Stomach smooth muscle (tissue), 2 donors: ENCODE measurements at regions not wholly inside any gene's neighbourhood (a gene's known extent, or its start where the extent isn't known, plus 50 kb on each side); places are given as distances from the start of the nearest gene placed in this dataset.

Source experiments
- H3K27ac ChIP-seq: one replicate; pipeline ENCODE4 v1.7.0; 2013; ENCODE audit warnings: mild to moderate bottlenecking, low read length, inconsistent platforms
- H3K27me3 ChIP-seq, 2 donors: one replicate each; pipeline ENCODE4 v1.7.0; 2013; ENCODE audit warnings: low read length in 2 of 2; ENCODE audit not compliant: insufficient read depth in 2 of 2, control insufficient read depth in 1 of 2
- H3K36me3 ChIP-seq, 2 donors: one replicate each; pipeline ENCODE4 v1.7.0; 2013; ENCODE audit warnings: low read length in 2 of 2; ENCODE audit not compliant: control insufficient read depth in 2 of 2, insufficient read depth in 2 of 2
- H3K4me1 ChIP-seq: one replicate; pipeline ENCODE4 v1.7.0; 2013; ENCODE audit warnings: low read length; ENCODE audit not compliant: control insufficient read depth, insufficient read depth
- H3K4me3 ChIP-seq, 2 donors: one replicate each; pipeline ENCODE4 v1.7.0; 2013; ENCODE audit warnings: low read length in 2 of 2
- H3K9ac ChIP-seq, 2 donors: one replicate each; pipeline ENCODE4 v1.7.0; 2013; ENCODE audit warnings: low read length in 2 of 2, mild to moderate bottlenecking in 1 of 2
- H3K9me3 ChIP-seq, 2 donors: one replicate each; pipeline ENCODE4 v1.7.0; 2013; ENCODE audit warnings: low read length in 2 of 2; ENCODE audit not compliant: control insufficient read depth in 2 of 2
- donor health status: healthy.
- donor health status: Pancreatic carcinoma.

- H3K9me3 ChIP-seq: no peaks in the 10 kb centered on the region
- no peaks in the 10 kb centered on the region for H3K36me3 ChIP-seq
- H3K4me3 ChIP-seq: no peak overlapping the region
- H3K4me1 ChIP-seq: no peaks in the 10 kb centered on the region
- no peak overlapping the region for H3K9ac ChIP-seq
- no peak overlapping the region for H3K27ac ChIP-seq
- no peaks in the 10 kb centered on the region for H3K27me3 ChIP-seq
These were observed 196.5 kb downstream of the HERPUD2 start for GRCh38 chr7:35498416-35498815.

GRCh38 chr7:35495844-35496243 is 199.1 kb downstream of the HERPUD2 start:
- Histone ChIP-seq H3K4me1 (no peaks in the 10 kb centered on the region), H3K27ac (no peak overlapping the region), H3K9me3 (no peaks in the 10 kb centered on the region), H3K36me3 (no peaks in the 10 kb centered on the region), H3K4me3 (no peak overlapping the region), H3K9ac (no peak overlapping the region), H3K27me3 (no peaks in the 10 kb centered on the region)

GRCh38 chr7:35495377-35495776 is 199.6 kb downstream of the HERPUD2 start:
- H3K4me1 ChIP-seq: no peaks in the 10 kb centered on the region
- H3K27me3 ChIP-seq: no peaks in the 10 kb centered on the region
- H3K36me3 ChIP-seq: no peaks in the 10 kb centered on the region
- no peaks in the 10 kb centered on the region for H3K9me3 ChIP-seq
- H3K27ac ChIP-seq: no peak overlapping the region
- no peak overlapping the region for H3K4me3 ChIP-seq
- H3K9ac ChIP-seq: no peak overlapping the region

GRCh38 chr7:35494407-35494806 is 200.5 kb downstream of the HERPUD2 start:
- Histone ChIP-seq H3K4me3 (no peak overlapping the region), H3K36me3 (no peaks in the 10 kb centered on the region)

GRCh38 chr7:35492451-35493175 is 202.3 kb downstream of the HERPUD2 start:
- H3K4me1 ChIP-seq: no peaks in the 10 kb centered on the region
- no peaks in the 10 kb centered on the region for H3K36me3 ChIP-seq
- no peak overlapping the region for H3K27ac ChIP-seq
- H3K9me3 ChIP-seq: no peaks in the 10 kb centered on the region
- H3K9ac ChIP-seq: no peak overlapping the region
- no peak overlapping the region for H3K4me3 ChIP-seq
- H3K27me3 ChIP-seq: no peaks in the 10 kb centered on the region

More at GRCh38 chr7:35494407-35494806, 200.5 kb downstream of the HERPUD2 start:
- Histone ChIP-seq H3K27me3 (no peaks in the 10 kb centered on the region), H3K9me3 (no peaks in the 10 kb centered on the region), H3K27ac (no peak overlapping the region), H3K4me1 (no peaks in the 10 kb centered on the region), H3K9ac (no peak overlapping the region)

- Histone ChIP-seq H3K27ac (no peak overlapping the region), H3K4me3 (no peak overlapping the region), H3K27me3 (no peaks in the 10 kb centered on the region), H3K4me1 (no peaks in the 10 kb centered on the region), H3K36me3 (no peaks in the 10 kb centered on the region), H3K9me3 (no peaks in the 10 kb centered on the region), H3K9ac (no peak overlapping the region)
These were observed 203.7 kb downstream of the HERPUD2 start for GRCh38 chr7:35491233-35491632.

- no peak overlapping the region for H3K27ac ChIP-seq
- no peaks in the 10 kb centered on the region for H3K27me3 ChIP-seq
- H3K9ac ChIP-seq: no peak overlapping the region
- H3K4me1 ChIP-seq: no peaks in the 10 kb centered on the region
- H3K9me3 ChIP-seq: no peaks in the 10 kb centered on the region
- H3K4me3 ChIP-seq: no peak overlapping the region
- H3K36me3 ChIP-seq: no peaks in the 10 kb centered on the region
These were observed 207.1 kb downstream of the HERPUD2 start for GRCh38 chr7:35487841-35488240.

- Histone ChIP-seq H3K9me3 (no peaks in the 10 kb centered on the region), H3K27ac (no peak overlapping the region), H3K9ac (no peak overlapping the region), H3K36me3 (no peaks in the 10 kb centered on the region), H3K27me3 (no peaks in the 10 kb centered on the region), H3K4me3 (no peak overlapping the region), H3K4me1 (no peaks in the 10 kb centered on the region)
These were observed 207.5 kb downstream of the HERPUD2 start for GRCh38 chr7:35487402-35487801.

- no peak overlapping the region for H3K27ac ChIP-seq
- no peaks in the 10 kb centered on the region for H3K27me3 ChIP-seq
These were observed 209.5 kb downstream of the HERPUD2 start for GRCh38 chr7:35485436-35485835.

GRCh38 chr7:35483568-35483967 is 211.4 kb downstream of the HERPUD2 start:
- Histone ChIP-seq H3K4me3 (no peak overlapping the region), H3K36me3 (no peaks in the 10 kb centered on the region), H3K27me3 (no peaks in the 10 kb centered on the region), H3K9me3 (no peaks in the 10 kb centered on the region), H3K27ac (no peak overlapping the region), H3K4me1 (no peaks in the 10 kb centered on the region), H3K9ac (no peak overlapping the region)

More at GRCh38 chr7:35485436-35485835, 209.5 kb downstream of the HERPUD2 start:
- Histone ChIP-seq H3K36me3 (no peaks in the 10 kb centered on the region), H3K9me3 (no peaks in the 10 kb centered on the region), H3K4me1 (no peaks in the 10 kb centered on the region), H3K9ac (no peak overlapping the region), H3K4me3 (no peak overlapping the region)

GRCh38 chr7:35482231-35482630 is 212.7 kb downstream of the HERPUD2 start:
- no peak overlapping the region for H3K27ac ChIP-seq
- H3K9me3 ChIP-seq: peaks cover 0 to 3% of the 10 kb centered on the region in 2 donors
- H3K36me3 ChIP-seq: no peaks in the 10 kb centered on the region
- H3K4me1 ChIP-seq: no peaks in the 10 kb centered on the region
- H3K27me3 ChIP-seq: no peaks in the 10 kb centered on the region
- no peak overlapping the region for H3K4me3 ChIP-seq
- no peak overlapping the region for H3K9ac ChIP-seq
